Progenitor cell of endocrine pancreas (in vitro differentiated cells): ENCODE measurements at regions not wholly inside any gene's neighbourhood (a gene's known extent, or its start where the extent isn't known, plus 50 kb on each side); places are given as distances from the start of the nearest gene placed in this dataset.

Experiments
- DNase-seq: peaks from one replicate; pipeline ENCODE4 v3.0.0; 2021; ENCODE audit warnings: low spot score; ENCODE audit not compliant: unreplicated experiment
- H3K27ac Mint-ChIP-seq: 2 replicates; pipeline ENCODE4 v1.8.0; 2021; ENCODE audit warnings: mild to moderate bottlenecking, moderate library complexity, mixed read lengths
- H3K27me3 Mint-ChIP-seq: 2 replicates; pipeline ENCODE4 v1.8.0; 2021; ENCODE audit warnings: mixed read lengths
- H3K36me3 Mint-ChIP-seq: 2 replicates; pipeline ENCODE4 v1.8.0; 2022; ENCODE audit warnings: mixed read lengths; ENCODE audit not compliant: insufficient read depth
- H3K4me1 Mint-ChIP-seq: 2 replicates; pipeline ENCODE4 v1.8.0; 2021; ENCODE audit warnings: low read depth, mixed read lengths
- H3K4me3 Mint-ChIP-seq: 2 replicates; pipeline ENCODE4 v1.8.0; 2021; ENCODE audit warnings: low read depth, mild to moderate bottlenecking, moderate library complexity, mixed read lengths
- H3K9me3 Mint-ChIP-seq: 2 replicates; pipeline ENCODE4 v1.8.0; 2021; ENCODE audit warnings: low read depth, mixed read lengths
- CTCF ChIP-seq: fragments of 200-600 bp; sonication (generic); IDR thresholded peaks from one replicate; pipeline ENCODE4 v1.5.0; 2021; ENCODE audit warnings: antibody characterized with exemption, mild to moderate bottlenecking; ENCODE audit not compliant: unreplicated experiment

- Mint-ChIP-seq H3K4me1 (peaks cover 23% of the 10 kb centered on the region), H3K9me3 (peaks cover 7% of the 10 kb centered on the region), H3K36me3 (peaks cover 1% of the 10 kb centered on the region), H3K4me3 (no peak overlapping the region), H3K27ac (peak overlapping the region; percentile 19), H3K27me3 (no peaks in the 10 kb centered on the region)
- no peak for TF ChIP-seq CTCF
- no peak for DNase-seq
Measured at GRCh38 chr1:229119876-229120275, 151.0 kb upstream of the RAB4A start.

GRCh38 chr1:229121845-229122436 lies 149.0 kb upstream of the RAB4A start:
- no peak for DNase-seq
- H3K27me3 Mint-ChIP-seq = peaks cover 2% of the 10 kb centered on the region

GRCh38 chr1:229122606-229123005 lies 148.3 kb upstream of the RAB4A start:
- peaks cover 7% of the 10 kb centered on the region for H3K9me3 Mint-ChIP-seq
- TF ChIP-seq CTCF = no peak
- peaks cover 2% of the 10 kb centered on the region for H3K27me3 Mint-ChIP-seq
- H3K36me3 Mint-ChIP-seq = peaks cover 1% of the 10 kb centered on the region
- peaks cover 13% of the 10 kb centered on the region for H3K4me1 Mint-ChIP-seq
- H3K27ac Mint-ChIP-seq = no peak overlapping the region
- DNase-seq = no peak
- H3K4me3 Mint-ChIP-seq = no peak overlapping the region

More at GRCh38 chr1:229121845-229122436, 149.0 kb upstream of the RAB4A start:
- Mint-ChIP-seq H3K4me1 (peaks cover 17% of the 10 kb centered on the region), H3K36me3 (peaks cover 1% of the 10 kb centered on the region), H3K4me3 (no peak overlapping the region), H3K9me3 (peaks cover 7% of the 10 kb centered on the region), H3K27ac (no peak overlapping the region)
- no peak for TF ChIP-seq CTCF

- Mint-ChIP-seq H3K27me3 (peaks cover 2% of the 10 kb centered on the region), H3K27ac (no peak overlapping the region), H3K4me3 (no peak overlapping the region), H3K36me3 (peaks cover 1% of the 10 kb centered on the region), H3K9me3 (peaks cover 7% of the 10 kb centered on the region), H3K4me1 (peaks cover 17% of the 10 kb centered on the region)
- TF ChIP-seq CTCF = no peak
- no peak for DNase-seq
Measured at GRCh38 chr1:229124116-229124515, 146.8 kb upstream of the RAB4A start.

- H3K4me1 Mint-ChIP-seq = peaks cover 19% of the 10 kb centered on the region
- no peak for TF ChIP-seq CTCF
- peaks cover 2% of the 10 kb centered on the region for H3K27me3 Mint-ChIP-seq
- H3K27ac Mint-ChIP-seq = peak overlapping the region; percentile 73
- H3K36me3 Mint-ChIP-seq = no peaks in the 10 kb centered on the region
- DNase-seq = no peak
- peaks cover 4% of the 10 kb centered on the region for H3K9me3 Mint-ChIP-seq
- no peak overlapping the region for H3K4me3 Mint-ChIP-seq
Measured at GRCh38 chr1:229124520-229125124, 146.3 kb upstream of the RAB4A start.
